T-helper 2 cell (primary cell): ENCODE measurements at regions not wholly inside any gene's neighbourhood (a gene's known extent, or its start where the extent isn't known, plus 50 kb on each side); places are given as distances from the start of the nearest gene placed in this dataset.
A peak's percentile ranks its signal among the peaks of the same experiment; 100 is the strongest.

ENCODE experiments used
- DNase-seq, 5 experiments: peaks; one replicate each; pipeline versions ENCODE4 v3.0.0 to v3.0.0-alpha.2; 2012 to 2022

DNA sequence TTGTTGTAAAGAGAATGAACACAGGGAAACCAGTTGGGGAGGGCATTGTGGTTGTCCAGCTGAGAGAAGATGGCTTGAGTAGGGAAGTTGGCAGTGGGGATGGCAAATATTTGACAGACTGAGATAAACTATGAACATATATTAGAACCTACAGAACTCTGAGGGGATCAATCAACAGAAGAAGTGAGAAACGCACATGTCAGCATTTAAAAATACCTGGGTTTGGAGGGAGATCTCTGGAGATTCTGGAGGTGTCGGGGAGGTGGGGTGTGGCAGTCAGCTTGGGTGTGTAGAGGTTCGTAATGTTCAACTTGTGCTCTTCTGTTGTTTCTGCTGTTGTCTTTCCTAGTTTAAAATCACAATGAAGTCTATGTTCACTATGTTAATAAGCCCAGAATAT is 517.8 kb downstream of the AACS start:
- DNase-seq, result no peak

DNA sequence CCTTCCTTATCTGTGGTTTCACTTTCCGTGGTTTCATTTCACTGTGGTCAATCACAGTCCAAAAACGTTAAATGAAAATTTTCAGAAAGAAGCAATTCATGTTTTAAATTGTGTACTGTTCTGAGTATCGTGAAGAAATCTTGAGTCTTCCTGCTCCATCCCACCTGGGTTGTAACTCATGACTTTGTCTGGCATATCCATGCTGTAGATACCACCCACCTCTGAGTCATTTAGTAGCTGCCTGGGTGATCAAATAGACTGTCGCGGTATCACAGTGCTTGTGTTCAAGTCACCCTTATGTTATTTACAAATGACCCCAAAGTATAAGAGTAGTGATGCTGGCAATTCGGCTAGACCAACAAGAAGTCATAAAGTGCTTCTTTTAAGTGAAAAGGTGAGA is 521.2 kb downstream of the AACS start:
- DNase-seq, result no peak

DNA sequence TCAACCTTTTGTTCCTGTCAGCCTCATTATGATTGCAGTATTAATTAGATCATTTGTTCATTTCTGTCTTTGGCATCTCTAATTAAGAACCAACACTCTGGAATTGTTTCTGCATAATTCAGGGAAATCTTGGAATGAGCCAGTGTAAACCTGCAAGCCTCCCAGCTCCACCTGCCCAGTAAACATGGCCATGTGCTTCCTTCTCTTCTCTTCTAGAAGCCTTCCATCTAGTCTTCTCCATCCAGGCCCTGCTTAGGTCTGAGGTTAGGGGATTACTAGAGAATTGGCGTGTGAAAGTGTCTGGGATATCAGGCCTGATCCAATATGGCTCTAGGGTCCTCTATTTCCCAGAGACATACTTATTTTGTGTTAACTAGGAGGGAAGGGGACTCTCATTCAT is 528.0 kb downstream of the AACS start:
- no peak for DNase-seq

DNA sequence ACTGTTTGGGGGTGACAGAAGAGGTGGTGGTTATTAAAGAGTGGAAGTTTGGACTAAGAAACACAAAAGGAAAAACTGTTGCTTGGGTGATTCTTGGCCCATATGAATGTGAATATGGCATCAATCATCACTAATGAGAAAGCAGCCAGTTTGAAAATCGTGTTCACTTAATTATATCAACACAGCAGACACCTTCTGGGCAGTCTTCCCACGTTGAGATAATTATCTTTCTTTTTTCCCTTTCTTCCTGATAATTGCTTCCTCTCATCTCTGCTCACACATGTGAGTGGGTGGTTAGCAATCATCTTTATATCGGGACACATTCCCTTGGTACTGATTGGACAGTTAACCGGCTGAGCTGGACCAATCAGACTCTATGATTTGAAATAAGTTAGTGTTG is 539.7 kb downstream of the AACS start:
- DNase-seq, result no peak

DNA sequence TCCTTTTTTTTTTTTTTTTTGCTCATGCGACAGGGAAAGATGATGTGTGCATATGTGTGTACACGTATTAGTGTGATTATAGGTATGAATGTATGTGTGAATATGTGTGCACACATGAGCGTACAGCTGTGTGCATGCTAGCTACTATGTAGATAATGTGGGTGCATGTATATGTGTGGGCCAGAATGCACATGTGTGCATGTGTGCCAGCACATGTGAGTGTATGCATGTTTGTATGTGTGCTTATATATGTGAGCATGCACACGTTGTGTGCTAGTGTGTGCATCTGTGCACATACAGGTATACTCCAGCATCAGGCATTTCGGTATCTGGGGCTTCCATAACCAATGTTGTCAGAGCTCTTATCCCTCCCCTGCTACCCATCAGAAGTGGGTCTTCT is 541.1 kb downstream of the AACS start:
- no peak for DNase-seq

DNA sequence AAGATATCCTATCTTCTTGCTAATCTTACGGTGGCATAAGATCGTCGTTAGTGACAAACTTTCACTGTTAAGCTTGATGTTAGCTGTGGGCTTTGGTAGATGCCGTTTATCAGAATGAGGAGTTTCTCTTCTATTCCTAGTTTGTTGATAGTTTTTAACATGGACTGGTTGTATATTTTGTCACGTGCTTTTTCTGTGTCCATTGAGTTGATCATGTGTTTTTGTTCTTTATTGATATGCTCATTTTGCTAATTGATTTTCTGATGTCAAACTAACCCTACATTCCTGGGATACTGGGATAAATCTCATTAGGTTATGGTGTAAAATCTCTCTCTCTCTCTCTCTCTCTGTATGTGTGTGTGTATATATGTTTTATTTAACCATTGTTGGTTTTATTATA is 545.1 kb downstream of the AACS start:
- DNase-seq, result no peak

DNA sequence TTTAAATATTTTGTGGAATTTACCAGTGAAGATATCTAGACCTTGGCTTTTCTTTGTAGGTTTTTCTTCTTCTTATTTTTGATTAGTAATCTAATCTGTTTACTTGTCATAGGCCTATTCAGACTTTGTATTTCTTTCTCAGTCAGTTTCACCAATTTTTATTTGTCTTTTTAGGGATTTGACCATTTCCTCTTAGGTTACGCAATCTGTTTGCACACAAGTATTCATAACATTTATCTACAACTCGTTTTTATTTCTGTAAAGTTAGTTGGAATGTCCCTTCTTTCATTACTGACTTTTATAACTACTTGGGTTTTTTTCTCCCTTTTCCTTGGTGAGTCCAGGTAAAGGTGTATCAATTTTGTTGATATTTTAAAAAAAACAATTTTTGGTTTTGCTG is 545.7 kb downstream of the AACS start:
- DNase-seq, result no peak

DNA sequence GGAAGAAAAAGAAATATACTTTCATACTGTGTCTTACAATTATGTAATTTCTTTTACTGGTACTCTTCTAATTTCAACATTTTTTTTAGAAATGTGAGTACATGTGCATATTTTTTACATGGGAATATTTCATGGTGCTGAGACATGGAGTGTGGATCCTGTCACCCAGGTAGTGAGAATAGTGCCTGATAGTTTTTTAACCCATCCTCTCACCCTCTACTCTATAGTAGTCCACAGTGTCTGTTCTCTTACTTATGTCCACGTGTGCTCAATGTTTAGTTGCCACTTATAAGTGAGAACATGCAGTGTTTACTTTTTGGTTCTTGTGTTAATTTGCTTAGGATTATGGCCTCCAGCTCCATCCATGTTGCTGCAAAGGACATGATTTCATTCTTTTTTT is 548.8 kb downstream of the AACS start:
- DNase-seq, result no peak

DNA sequence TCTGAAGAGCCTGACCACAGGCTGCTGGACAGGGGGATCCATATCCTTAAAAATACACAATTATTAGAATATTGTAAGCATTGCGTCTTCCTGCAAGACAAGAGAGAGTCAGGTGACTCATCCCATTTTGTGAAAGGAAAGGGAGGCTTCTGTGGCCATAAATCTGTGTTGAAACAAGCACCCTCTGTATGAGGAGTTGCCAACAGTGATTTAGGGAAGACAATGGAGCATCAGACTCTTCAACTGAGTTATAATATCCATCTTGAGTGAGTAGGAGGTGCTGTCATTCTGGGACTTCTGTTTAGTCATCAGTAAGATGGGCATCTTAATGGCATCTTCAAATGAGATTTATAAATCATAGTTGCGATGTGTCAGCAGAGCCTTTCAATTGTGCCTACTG is 554.5 kb downstream of the AACS start:
- no peak for DNase-seq

DNA sequence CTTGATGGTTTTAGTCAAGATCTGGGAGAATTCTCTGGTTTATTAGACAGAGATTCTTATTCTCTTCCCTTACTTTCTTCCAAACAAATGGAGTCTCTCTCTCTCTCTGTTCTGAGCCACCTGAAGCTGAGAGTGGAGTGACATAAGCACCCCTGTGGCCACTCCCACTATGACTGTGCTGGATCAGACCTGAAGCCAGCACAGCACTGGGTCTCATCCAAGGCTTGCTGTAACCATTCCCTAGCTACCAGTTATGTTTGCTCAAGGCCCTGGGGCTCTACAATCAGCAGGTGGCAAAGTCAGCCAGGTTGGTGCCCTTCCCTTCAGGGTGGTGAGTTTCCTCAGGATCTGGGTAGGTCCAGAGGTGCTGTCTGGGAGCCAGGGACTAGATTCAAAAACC is 568.5 kb downstream of the AACS start:
- no peak for DNase-seq

DNA sequence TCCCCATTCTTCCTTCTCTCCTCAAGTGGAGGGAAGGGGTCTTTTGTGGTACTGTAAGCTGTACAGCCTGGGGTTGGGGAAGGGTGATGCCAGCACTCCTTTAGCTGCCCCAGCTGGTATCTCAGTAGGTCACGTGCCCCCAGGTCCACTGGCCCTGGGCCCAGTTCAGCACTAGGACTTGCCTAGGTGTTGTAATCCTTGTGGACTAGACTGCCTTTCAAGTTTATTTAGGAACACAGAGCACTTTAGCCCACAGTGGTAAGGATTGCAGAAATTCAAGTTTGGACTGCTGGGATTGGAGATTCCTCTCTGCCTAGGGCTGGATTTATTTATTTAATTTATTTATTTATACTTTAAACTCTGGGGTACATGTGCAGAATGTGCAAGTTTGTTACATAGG is 569.6 kb downstream of the AACS start:
- DNase-seq, result no peak

DNA sequence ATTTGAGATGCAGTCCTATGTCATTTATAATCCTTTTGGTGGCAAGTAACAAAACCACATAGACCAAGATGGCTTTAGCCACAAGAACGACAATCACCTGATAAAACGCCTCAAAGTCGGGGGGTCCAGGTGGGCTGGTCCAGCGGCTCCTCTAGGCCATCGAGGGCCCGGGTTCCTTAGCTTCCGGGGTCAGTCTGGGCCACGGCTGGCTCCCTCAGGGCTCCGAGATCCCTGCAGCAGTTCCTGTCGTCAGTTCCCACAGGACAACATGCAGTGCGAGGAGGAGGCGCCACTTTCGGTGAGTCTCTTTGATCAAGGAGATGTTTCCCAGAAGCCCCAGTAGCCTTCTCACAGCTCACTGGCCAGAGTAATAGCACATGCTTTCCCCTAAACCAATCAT is 574.6 kb downstream of the AACS start:
- no peak for DNase-seq

DNA sequence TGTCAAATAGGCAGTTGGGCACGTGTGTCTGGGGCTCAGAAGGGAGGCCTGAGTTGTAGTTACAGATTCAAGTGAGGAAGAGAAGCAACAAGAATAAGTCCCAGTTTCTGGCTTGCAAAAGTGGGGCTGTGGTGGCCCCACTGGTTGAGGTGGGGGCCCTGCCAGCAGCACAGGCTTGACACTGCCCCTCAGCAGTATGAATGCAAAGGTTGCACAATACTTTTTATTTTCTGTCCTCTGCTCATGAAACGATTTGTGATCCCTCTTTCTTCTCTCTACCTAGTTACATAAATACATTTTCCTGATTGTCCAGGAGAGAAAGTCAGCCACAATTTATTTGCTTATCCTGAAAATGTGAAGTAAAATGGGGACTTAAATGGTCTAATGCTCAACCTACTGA is 577.8 kb downstream of the AACS start:
- no peak for DNase-seq

DNA sequence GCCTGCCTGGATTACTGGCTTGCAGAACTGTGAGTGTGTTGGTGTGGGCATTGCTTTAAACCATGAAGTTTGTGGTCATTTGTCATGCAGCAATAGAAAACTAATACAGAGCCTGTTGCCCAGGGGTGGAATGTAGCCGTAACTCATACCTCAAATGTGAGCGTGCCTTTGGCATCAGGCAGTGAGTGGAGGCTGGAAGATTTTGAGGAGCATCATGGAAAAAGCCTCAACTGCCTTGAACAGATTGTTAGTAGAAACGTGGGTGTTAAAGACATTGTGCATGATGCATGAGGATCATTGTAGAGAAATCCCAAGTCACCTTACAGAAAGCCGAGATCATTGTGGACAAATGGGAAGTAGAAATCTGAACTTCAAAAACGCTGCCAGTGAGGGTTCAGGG is 580.5 kb downstream of the AACS start:
- DNase-seq, result no peak

DNA sequence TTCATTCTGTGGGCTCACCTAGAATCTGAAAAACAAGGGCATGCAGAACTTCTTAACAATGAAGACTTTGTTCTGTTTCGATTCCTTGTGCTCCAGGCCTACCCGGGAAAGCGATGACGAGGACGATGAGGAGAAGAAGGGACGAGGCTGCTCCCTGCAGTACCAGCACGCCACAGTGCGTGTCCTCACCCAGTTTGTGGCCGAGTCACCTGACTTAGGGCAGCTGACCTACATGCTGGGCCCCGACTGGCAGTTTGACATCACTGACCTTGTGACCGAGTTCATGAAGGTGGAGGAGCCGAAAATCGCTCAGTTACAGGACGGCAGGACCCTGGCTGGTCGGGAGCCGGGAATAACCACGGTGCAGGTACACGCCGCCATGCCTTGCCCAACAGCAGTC is 585.4 kb downstream of the AACS start:
- DNase-seq, result no peak

DNA sequence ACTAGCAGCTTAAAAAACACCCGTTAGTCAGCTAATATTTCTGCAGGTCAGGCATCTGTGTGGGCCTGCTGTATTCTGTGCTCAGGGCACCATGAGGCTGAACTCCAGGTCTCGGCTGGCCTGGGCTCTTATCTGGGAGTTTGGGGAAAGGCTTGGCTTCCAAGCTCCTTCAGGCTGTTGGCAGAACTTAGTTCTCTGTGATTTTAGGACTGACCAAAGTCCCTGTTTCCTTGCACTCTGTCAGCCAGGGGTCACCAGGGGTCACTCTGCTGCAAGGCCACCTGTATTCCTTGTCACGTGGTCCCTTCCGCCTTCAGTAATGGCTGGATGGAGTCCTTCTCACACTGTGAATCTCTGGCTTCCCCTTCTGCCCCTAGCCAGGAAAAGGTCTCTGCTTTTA is 586.4 kb downstream of the AACS start:
- no peak for DNase-seq

DNA sequence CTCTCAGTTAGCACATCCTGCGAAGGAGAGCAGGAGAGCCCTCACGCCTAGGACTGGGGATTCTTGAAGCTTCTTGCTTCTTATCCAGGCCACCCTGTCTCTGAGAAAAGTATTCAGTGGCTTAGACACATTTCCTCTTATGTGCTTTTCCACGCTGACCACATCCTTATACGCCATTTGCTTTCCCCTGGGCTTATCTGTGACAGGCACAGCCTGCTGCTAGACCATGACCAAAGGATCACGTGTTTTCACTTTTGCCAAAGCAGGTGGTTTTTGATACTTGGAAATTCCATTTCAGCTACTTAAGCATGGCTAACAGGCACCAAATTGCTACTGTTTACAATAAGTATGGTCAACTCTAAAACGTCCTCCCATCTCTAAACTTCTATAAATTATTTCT is 587.4 kb downstream of the AACS start:
- DNase-seq, result no peak

DNA sequence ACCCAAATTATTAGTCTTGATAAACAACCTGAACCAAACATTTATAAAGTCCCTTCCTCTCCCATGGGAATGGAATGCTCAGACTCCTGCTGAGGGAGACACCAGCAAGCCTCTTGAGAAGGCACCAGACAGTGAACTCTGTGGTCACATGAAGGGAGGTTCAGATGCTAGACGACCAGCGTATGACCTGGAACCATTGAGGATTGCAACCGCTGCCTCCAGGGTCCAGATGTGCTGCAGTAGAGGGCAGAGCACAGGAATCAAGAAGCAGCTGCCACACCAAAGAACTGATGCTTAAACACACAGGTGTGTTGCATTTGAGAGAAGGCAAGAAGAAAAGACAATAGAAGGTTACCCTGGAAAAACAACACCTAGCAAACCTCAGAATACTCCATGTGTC is 592.4 kb downstream of the AACS start:
- no peak for DNase-seq

DNA sequence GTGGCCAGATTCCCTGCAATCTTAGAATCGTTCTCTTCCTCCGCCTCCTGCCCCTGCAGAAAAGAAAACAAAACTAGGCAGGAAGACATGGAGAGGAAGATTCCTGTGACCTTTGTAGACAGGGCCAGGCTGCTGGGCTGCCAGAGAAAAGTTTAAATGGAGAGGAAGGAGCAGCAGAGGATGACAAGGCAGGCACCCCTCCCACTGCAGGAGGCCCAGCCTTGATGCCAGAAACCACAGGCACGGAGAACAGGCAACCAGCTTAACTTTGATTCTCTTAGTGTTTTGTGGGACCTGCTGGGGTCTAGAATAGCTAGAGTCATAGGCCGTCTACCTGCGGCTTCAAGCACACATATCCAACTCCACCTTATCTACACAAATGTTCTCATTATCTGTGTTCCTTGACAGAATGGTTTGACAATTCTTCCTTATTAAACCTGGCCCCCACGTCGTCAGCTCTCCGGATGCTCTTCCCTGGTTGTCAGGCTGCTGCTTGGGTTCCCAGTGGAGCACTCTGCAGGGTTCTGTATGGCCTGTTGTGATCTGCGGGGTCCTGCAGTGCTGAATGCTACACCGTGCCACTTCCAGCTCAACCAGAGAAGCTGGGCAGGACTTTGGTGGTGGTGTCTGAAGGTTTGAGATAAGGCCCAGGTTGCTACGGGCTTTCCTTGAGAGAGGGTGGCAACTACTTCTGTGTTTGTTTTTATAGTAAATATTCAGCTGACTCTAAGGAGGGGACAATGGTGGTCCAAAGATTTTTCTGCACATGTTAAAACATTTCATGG is 609.5 kb downstream of the AACS start:
- DNase-seq, result no peak

DNA sequence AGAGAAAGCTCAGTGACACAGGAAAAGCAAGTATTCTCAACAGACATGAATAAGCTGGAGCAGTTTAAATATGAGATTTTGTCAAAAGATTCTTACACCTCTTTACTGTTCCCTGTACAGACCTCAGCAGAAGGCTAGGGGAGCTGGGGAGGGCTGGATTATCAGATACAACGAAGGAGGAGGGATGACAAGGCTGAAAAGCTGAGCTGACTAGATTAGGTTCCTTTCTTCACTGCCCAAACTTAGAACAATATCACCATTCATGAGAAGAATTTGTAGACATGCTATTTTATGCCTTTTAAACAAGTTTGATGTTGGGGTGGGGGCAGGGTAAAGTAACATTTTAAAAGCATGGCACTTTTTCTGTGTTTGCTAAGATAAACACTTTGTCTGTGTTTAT is 611.1 kb downstream of the AACS start:
- no peak for DNase-seq

DNA sequence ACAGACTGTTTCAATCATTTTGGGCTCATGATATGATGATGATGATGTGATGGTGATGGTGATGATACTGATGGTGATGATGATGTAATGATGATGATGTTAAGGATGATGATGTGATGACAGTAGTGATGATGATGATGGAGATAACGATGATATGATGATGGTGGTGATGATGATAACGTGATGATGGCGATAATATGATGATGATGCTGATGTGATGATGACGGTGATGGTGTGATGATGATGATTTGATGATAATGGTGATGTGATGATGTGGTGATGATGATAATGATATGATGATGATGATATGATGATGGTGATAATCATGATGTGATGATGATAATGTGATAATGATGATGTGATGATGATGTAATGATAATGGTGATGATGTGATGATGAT is 612.6 kb downstream of the AACS start:
- DNase-seq, result no peak

DNA sequence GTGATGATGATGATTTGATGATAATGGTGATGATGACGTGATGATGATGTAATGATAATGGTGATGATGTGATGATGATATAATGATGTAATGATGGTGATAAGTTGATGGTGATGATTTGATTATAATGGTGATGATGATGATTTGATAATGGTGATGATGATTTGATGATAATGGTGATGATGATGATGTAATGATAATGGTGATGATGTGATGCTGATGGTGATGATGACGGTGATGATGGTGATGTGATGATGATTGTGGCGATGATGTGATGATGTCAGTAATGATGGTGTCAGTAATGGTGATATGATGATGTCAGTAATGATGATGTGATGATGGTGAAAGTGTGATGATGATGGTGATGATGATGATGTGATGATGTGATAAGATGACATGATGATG is 613.4 kb downstream of the AACS start:
- no peak for DNase-seq

DNA sequence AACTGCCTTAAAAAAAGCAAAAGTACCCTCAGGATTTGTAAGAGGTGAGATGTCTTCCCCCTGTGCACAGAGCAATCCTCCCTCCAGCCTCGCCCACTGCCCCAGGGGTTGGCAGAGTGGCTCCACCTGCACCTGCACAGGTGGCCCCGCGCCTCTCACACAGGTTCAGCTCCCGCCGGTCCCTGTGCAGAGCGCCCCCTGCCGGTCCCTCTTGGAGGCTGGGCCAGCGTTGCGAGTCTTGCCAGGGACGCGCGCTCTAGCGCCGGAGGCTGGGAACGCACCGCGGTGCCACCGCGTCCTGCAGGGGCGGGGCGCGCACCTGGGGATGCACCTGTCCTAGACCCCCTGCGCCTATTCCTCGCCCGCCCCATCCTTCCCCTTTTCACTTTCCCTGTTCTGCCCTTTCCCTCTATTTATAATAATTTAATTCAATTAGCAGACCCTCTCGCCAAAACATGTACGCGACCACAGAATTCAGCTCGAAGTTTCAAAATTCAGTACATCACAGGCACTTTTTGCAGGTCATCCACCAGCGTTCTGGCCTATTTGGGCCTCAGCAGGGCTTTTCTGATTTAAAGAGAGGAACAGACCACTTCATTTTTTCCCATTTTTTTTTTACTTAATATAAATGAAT is 618.6 kb downstream of the AACS start:
- peak in 1 of 5 experiments; percentile 45 for DNase-seq

DNA sequence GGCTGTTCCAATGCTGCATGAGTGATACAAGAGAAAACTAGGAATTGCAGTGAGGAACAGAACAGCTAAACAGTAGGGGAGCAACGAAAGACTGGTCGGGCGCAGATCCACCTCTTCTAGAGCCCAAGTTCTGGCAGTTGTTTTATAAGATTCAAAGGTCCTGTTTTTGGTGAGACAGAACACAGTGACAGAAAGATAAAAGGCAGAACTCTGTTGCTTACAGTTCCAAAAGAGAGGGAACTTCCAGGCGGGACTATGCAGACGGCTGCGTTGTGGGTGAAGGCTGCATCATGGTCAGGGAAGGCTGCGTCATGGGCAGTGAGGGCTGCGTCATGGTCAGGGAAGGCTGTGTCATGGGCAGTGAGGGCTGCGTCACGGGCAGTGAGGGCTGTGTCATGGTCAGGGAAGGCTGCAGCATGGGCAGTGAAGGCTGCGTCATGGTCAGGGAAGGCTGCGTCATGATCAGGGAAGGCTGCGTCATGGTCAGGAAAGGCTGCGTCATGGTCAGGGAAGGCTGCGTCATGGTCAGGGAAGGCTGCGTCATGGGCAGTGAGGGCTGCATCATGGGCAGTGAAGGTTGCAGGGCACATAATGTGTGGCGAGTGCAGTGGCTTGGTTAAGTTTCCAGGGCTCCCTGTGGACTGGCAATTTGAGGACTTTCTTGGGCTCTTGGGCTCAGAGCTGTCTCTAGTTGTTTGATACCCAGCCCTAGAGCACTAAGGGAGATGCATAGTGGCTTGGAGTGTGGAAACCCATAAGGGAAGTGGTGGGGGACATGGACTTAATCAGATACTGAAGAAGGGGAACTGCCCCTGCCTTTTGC is 619.9 kb downstream of the AACS start:
- DNase-seq, result no peak
